Right ventricle myocardium inferior (tissue), 1 donor: ENCODE measurements at regions not wholly inside any gene's neighbourhood (a gene's known extent, or its start where the extent isn't known, plus 50 kb on each side); places are given as distances from the start of the nearest gene placed in this dataset.

Source experiments
- ATAC-seq: fragments of 200-7000 bp; cut with Tn5 transposase; one replicate; pipeline ENCODE4 v1.9.1; 2020; ENCODE audit warnings: mild to moderate bottlenecking, moderate library complexity
- DNase-seq: peaks from one replicate; pipeline ENCODE4 v3.0.0; 2021; ENCODE audit errors: missing footprints
- intact Hi-C: fragments of 100-400 bp; cut with DNase I; formaldehyde crosslinking; loops from one replicate; pipeline ENCODE4 v1.11.0; 2022
- donor health status: DM: no; HTN: yes; CAD: no; lungs with severe emphysema.

- intact Hi-C loops: no loop called here
- no peak for ATAC-seq
- no peak for DNase-seq
These were observed 146.5 kb upstream of the LYPLAL1 start for GRCh38 chr1:219027146-219027673.

- intact Hi-C loops: no loop called here
These were observed 141.9 kb upstream of the LYPLAL1 start for GRCh38 chr1:219031809-219032208.

GRCh38 chr1:219038398-219038797, 135.3 kb upstream of the LYPLAL1 start:
- DNase-seq (no peak), ATAC-seq (no peak)
- intact Hi-C loops: no loop called here

More at GRCh38 chr1:219031809-219032208, 141.9 kb upstream of the LYPLAL1 start:
- no peak for DNase-seq
- no peak for ATAC-seq

GRCh38 chr1:219039017-219039681, 134.5 kb upstream of the LYPLAL1 start:
- DNase-seq (no peak), ATAC-seq (no peak)
- intact Hi-C loops: no loop called here

- intact Hi-C loops: no loop called here
- ATAC-seq (no peak), DNase-seq (no peak)
These were observed 134.0 kb upstream of the LYPLAL1 start for GRCh38 chr1:219039682-219040154.

- ATAC-seq (no peak), DNase-seq (no peak)
- intact Hi-C loops: no loop called here
These were observed 133.4 kb upstream of the LYPLAL1 start for GRCh38 chr1:219040291-219040690.

GRCh38 chr1:219041141-219041540, 132.5 kb upstream of the LYPLAL1 start:
- DNase-seq (no peak), ATAC-seq (no peak)
- intact Hi-C loops: no loop called here

- peak; percentile 18 for DNase-seq
- no peak for ATAC-seq
- intact Hi-C loops: no loop called here
These were observed 131.9 kb upstream of the LYPLAL1 start for GRCh38 chr1:219041818-219042217.

GRCh38 chr1:219042769-219043168, 130.9 kb upstream of the LYPLAL1 start:
- ATAC-seq: no peak
- intact Hi-C loops: no loop called here
- no peak for DNase-seq

GRCh38 chr1:219045246-219045645, 128.4 kb upstream of the LYPLAL1 start:
- no peak for DNase-seq
- no peak for ATAC-seq
- intact Hi-C loops: no loop called here

GRCh38 chr1:219049501-219049900, 124.2 kb upstream of the LYPLAL1 start:
- no peak for ATAC-seq
- DNase-seq: no peak
- intact Hi-C loops: no loop called here

GRCh38 chr1:219050086-219050821, 123.4 kb upstream of the LYPLAL1 start:
- no peak for ATAC-seq
- intact Hi-C loops: no loop called here
- no peak for DNase-seq

- ATAC-seq: no peak
- no peak for DNase-seq
These were observed 122.9 kb upstream of the LYPLAL1 start for GRCh38 chr1:219050822-219051125.

GRCh38 chr1:219051547-219051946, 122.1 kb upstream of the LYPLAL1 start:
- intact Hi-C loops: no loop called here
- ATAC-seq: no peak
- no peak for DNase-seq

More at GRCh38 chr1:219050822-219051125, 122.9 kb upstream of the LYPLAL1 start:
- intact Hi-C loops: no loop called here

GRCh38 chr1:219058891-219059820, 114.5 kb upstream of the LYPLAL1 start:
- ATAC-seq (no peak), DNase-seq (no peak)
- intact Hi-C loops: no loop called here

- intact Hi-C loops: no loop called here
- ATAC-seq: no peak
- no peak for DNase-seq
These were observed 112.9 kb upstream of the LYPLAL1 start for GRCh38 chr1:219060798-219061197.

GRCh38 chr1:219062161-219062560, 111.5 kb upstream of the LYPLAL1 start:
- intact Hi-C loops: no loop called here
- ATAC-seq (no peak), DNase-seq (no peak)

- intact Hi-C loops: loop anchor here (2.0 kb wide), 1 partner anchor 735 kb away; no protein-coding TSS in a partner anchor
- DNase-seq (no peak), ATAC-seq (no peak)
These were observed 107.6 kb upstream of the LYPLAL1 start for GRCh38 chr1:219066098-219066497.
